Neural progenitor cell (in vitro differentiated cells): ENCODE measurements at regions not wholly inside any gene's neighbourhood (a gene's known extent, or its start where the extent isn't known, plus 50 kb on each side); places are given as distances from the start of the nearest gene placed in this dataset.

ENCODE experiments used
- DNase-seq: peaks from one replicate; pipeline ENCODE4 v3.0.0-alpha.2; 2016; ENCODE audit warnings: low spot score
- H2AFZ ChIP-seq: fragments of 200-600 bp; sonication (generic); replicated peaks from 2 replicates; pipeline ENCODE4 v1.6.1; 2016; ENCODE audit warnings: antibody characterized with exemption
- H3F3A ChIP-seq: fragments of 200-600 bp; sonication (generic); 2 replicates; pipeline ENCODE4 v1.6.1; 2016; ENCODE audit warnings: antibody characterized with exemption, low read depth
- H3K27ac ChIP-seq: fragments of 200-600 bp; sonication (generic); 2 replicates; pipeline ENCODE4 v1.5.1; 2016; ENCODE audit warnings: mild to moderate bottlenecking
- H3K27me3 ChIP-seq: fragments of 200-600 bp; sonication (generic); 2 replicates; pipeline ENCODE4 v1.6.1; 2016; ENCODE audit warnings: mild to moderate bottlenecking, moderate library complexity
- H3K36me3 ChIP-seq: fragments of 200-600 bp; sonication (generic); 2 replicates; pipeline ENCODE4 v1.5.1; 2016
- H3K4me1 ChIP-seq: fragments of 200-600 bp; sonication (generic); 2 replicates; pipeline ENCODE4 v1.6.1; 2016; ENCODE audit warnings: mixed run types
- H3K4me2 ChIP-seq: fragments of 200-600 bp; sonication (generic); 2 replicates; pipeline ENCODE4 v1.6.1; 2016
- H3K4me3 ChIP-seq: fragments of 200-600 bp; sonication (generic); 2 replicates; pipeline ENCODE4 v1.5.1; 2016
- H3K79me2 ChIP-seq: fragments of 200-600 bp; sonication (generic); 2 replicates; pipeline ENCODE4 v1.6.1; 2016; ENCODE audit warnings: low read depth
- H3K9ac ChIP-seq: fragments of 200-600 bp; sonication (generic); 2 replicates; pipeline ENCODE4 v1.6.1; 2016
- H3K9me3 ChIP-seq: fragments of 200-600 bp; sonication (generic); 2 replicates; pipeline ENCODE4 v1.5.1; 2016; ENCODE audit warnings: low read depth
- H4K20me1 ChIP-seq: fragments of 200-600 bp; sonication (generic); 2 replicates; pipeline ENCODE4 v1.6.1; 2016; ENCODE audit warnings: low read depth
- H3K27ac Mint-ChIP-seq: 3 replicates; pipeline ENCODE4 v1.8.0; 2021; ENCODE audit warnings: mixed read lengths
- H3K27me3 Mint-ChIP-seq: 2 replicates; pipeline ENCODE4 v1.8.0; 2022; ENCODE audit warnings: low read depth, mild to moderate bottlenecking, inconsistent platforms, moderate library complexity, mixed read lengths; ENCODE audit not compliant: insufficient read depth
- H3K36me3 Mint-ChIP-seq: 3 replicates; pipeline ENCODE4 v1.8.0; 2021; ENCODE audit warnings: mixed read lengths
- H3K4me1 Mint-ChIP-seq: 3 replicates; pipeline ENCODE4 v1.8.0; 2021; ENCODE audit warnings: mixed read lengths
- H3K4me3 Mint-ChIP-seq: 3 replicates; pipeline ENCODE4 v1.8.0; 2021; ENCODE audit warnings: mild to moderate bottlenecking, moderate library complexity, mixed read lengths
- H3K9me3 Mint-ChIP-seq: 3 replicates; pipeline ENCODE4 v1.8.0; 2020; ENCODE audit warnings: mixed read lengths
- EZH2 ChIP-seq: fragments of 200-600 bp; sonication (generic); IDR thresholded peaks from 2 replicates; pipeline ENCODE4 v1.6.1; 2017; ENCODE audit warnings: antibody characterized with exemption, mild to moderate bottlenecking, moderate library complexity
- EZH2phosphoT487 ChIP-seq: fragments of 200-600 bp; sonication (generic); IDR thresholded peaks from 2 replicates; pipeline ENCODE4 v1.6.1; 2017; ENCODE audit warnings: antibody characterized with exemption
- TF ChIP-seq, protein P1 (sequence below): fragments of 200-600 bp; sonication (generic); IDR thresholded peaks from 2 replicates; pipeline ENCODE4 v1.5.1; 2017; ENCODE audit warnings: antibody characterized with exemption, mild to moderate bottlenecking

DNA sequence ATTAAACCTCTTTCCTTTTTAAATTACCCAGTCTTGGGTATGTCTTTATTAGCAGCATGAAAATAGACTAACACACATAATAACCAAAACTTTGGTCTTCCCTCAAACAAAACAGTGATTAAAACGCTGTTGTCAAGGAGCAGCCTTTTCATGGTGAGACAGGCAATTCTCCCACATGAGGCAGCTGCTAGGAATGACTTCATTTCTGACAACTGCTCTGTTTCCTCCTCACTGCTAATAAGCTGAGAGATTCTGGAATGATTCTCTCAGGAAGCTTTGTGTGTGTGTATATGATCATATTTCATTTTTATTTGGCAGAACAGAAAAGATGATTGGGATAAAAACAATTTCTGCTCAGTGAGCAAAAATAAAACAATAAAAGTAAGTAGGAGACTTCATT, 580.6 kb upstream of the ADAMTS9 start:
- H4K20me1 ChIP-seq = no peaks in the 10 kb centered on the region
- no peak overlapping the region for H3K4me2 ChIP-seq
- H3K4me3 ChIP-seq = no peak overlapping the region
- H3K9ac ChIP-seq = no peak overlapping the region
- peaks cover 10% of the 10 kb centered on the region for H3K4me1 ChIP-seq
- Mint-ChIP-seq H3K27ac (no peak overlapping the region), H3K27me3 (peaks cover 2% of the 10 kb centered on the region), H3K4me1 (peaks cover 14% of the 10 kb centered on the region), H3K36me3 (no peaks in the 10 kb centered on the region), H3K9me3 (peaks cover 9% of the 10 kb centered on the region), H3K4me3 (no peak overlapping the region)
- no peaks in the 10 kb centered on the region for H3K36me3 ChIP-seq
- no peaks in the 10 kb centered on the region for H3K9me3 ChIP-seq
- H3K27ac ChIP-seq = no peak overlapping the region
- DNase-seq = no peak
- H3K27me3 ChIP-seq = no peaks in the 10 kb centered on the region
- no peaks in the 10 kb centered on the region for H3F3A ChIP-seq
- no peaks in the 10 kb centered on the region for H3K79me2 ChIP-seq
- TF ChIP-seq EZH2phosphoT487 (no peak), EZH2 (no peak)
- TF ChIP-seq, protein P1, sequence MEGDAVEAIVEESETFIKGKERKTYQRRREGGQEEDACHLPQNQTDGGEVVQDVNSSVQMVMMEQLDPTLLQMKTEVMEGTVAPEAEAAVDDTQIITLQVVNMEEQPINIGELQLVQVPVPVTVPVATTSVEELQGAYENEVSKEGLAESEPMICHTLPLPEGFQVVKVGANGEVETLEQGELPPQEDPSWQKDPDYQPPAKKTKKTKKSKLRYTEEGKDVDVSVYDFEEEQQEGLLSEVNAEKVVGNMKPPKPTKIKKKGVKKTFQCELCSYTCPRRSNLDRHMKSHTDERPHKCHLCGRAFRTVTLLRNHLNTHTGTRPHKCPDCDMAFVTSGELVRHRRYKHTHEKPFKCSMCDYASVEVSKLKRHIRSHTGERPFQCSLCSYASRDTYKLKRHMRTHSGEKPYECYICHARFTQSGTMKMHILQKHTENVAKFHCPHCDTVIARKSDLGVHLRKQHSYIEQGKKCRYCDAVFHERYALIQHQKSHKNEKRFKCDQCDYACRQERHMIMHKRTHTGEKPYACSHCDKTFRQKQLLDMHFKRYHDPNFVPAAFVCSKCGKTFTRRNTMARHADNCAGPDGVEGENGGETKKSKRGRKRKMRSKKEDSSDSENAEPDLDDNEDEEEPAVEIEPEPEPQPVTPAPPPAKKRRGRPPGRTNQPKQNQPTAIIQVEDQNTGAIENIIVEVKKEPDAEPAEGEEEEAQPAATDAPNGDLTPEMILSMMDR = no peak
- no peak overlapping the region for H2AFZ ChIP-seq

DNA sequence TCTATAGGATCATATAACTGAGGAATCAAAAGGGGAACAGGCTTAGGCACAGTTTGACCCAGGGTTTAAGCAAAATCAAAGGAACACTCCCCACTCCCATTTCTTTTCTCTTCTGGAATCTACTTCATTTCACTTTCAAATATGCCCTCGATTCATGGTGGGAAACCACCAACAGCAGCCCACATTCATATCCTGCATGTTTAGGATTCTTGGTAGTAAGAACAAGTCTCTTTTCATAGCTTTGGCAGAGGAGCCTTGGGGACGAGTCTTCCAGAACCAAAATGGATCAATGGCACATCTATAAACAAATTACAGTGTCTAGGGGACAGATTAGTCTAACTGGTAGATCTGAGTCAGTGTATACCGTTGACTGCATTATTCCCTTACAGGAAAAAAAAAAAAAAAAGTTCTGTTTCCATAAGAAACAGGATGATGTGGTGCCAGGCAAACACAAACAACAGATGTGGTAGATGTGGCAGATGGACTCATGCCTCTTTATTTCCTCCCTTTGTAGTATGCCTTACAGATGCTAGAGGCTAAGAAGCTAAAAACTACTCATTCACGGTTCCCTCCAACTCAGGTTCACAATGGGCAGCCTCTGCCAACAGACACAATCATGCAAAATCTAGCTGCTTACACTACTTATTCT, 578.3 kb upstream of the ADAMTS9 start:
- Histone ChIP-seq H3K79me2 (no peaks in the 10 kb centered on the region), H2AFZ (peak overlapping the region; percentile 30), H3K9ac (no peak overlapping the region), H3F3A (no peaks in the 10 kb centered on the region), H3K4me2 (no peak overlapping the region), H3K27ac (no peak overlapping the region), H3K27me3 (no peaks in the 10 kb centered on the region), H3K36me3 (no peaks in the 10 kb centered on the region), H3K9me3 (peaks cover 3% of the 10 kb centered on the region), H3K4me3 (no peak overlapping the region), H4K20me1 (no peaks in the 10 kb centered on the region), H3K4me1 (peaks cover 10% of the 10 kb centered on the region)
- no peak for TF ChIP-seq EZH2
- TF ChIP-seq, protein P1 = no peak
- TF ChIP-seq EZH2phosphoT487 = no peak
- DNase-seq = no peak
- Mint-ChIP-seq H3K36me3 (no peaks in the 10 kb centered on the region), H3K27ac (peak overlapping the region; percentile 61), H3K27me3 (no peaks in the 10 kb centered on the region), H3K4me3 (no peak overlapping the region), H3K4me1 (peaks cover 14% of the 10 kb centered on the region), H3K9me3 (peaks cover 11% of the 10 kb centered on the region)

DNA sequence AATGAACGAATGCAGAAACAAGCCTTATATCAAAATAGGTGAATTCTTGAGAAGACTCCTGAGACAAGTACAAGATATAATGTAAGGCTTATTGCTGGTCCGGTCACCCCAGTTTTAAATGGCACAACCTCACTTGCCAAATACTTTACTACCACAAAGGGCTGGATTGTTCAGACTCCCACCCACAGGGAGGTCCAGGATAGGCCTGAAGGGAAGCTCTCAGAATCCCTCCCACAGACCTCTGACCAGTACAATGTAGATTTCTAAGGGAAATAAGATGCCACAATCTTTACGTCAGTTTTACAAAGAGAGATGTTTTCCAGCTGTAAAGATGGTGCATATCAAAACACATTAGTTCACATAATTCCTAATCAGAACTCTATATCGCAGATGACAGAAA, 577.7 kb upstream of the ADAMTS9 start:
- TF ChIP-seq, protein P1 = no peak
- TF ChIP-seq EZH2phosphoT487 = no peak
- no peak for TF ChIP-seq EZH2
- DNase-seq = no peak
- H3K4me3 ChIP-seq = no peak overlapping the region
- H3K36me3 ChIP-seq = no peaks in the 10 kb centered on the region
- no peaks in the 10 kb centered on the region for H4K20me1 ChIP-seq
- Mint-ChIP-seq H3K9me3 (peaks cover 14% of the 10 kb centered on the region), H3K4me1 (peaks cover 14% of the 10 kb centered on the region), H3K4me3 (no peak overlapping the region), H3K27me3 (no peaks in the 10 kb centered on the region), H3K27ac (peak overlapping the region; percentile 47), H3K36me3 (no peaks in the 10 kb centered on the region)
- H3K79me2 ChIP-seq = no peaks in the 10 kb centered on the region
- no peak overlapping the region for H3K9ac ChIP-seq
- peaks cover 3% of the 10 kb centered on the region for H3K9me3 ChIP-seq
- H3F3A ChIP-seq = no peaks in the 10 kb centered on the region
- H2AFZ ChIP-seq = peak overlapping the region; percentile 30
- H3K27ac ChIP-seq = no peak overlapping the region
- no peaks in the 10 kb centered on the region for H3K27me3 ChIP-seq
- no peak overlapping the region for H3K4me2 ChIP-seq
- peaks cover 10% of the 10 kb centered on the region for H3K4me1 ChIP-seq
